GM21737 (cell line): ENCODE measurements at regions not wholly inside any gene's neighbourhood (a gene's known extent, or its start where the extent isn't known, plus 50 kb on each side); places are given as distances from the start of the nearest gene placed in this dataset.
"Not testable (repeated sequence)": the region's sequence is repeated elsewhere in the genome, so short reads cannot be mapped to it uniquely, and the experiment has no call there.

Source experiments
- ATAC-seq: cut with Tn5 transposase; IDR thresholded peaks from one replicate; pipeline ENCODE4 v1.9.1; 2021; ENCODE audit warnings: mild to moderate bottlenecking, moderate library complexity; ENCODE audit not compliant: unreplicated experiment

- no peak for ATAC-seq
Measured at GRCh38 chr9:15047028-15047551, 136.9 kb upstream of the FREM1 start.

- no peak for ATAC-seq
Measured at GRCh38 chr9:15033316-15033715, 123.1 kb upstream of the FREM1 start.

DNA sequence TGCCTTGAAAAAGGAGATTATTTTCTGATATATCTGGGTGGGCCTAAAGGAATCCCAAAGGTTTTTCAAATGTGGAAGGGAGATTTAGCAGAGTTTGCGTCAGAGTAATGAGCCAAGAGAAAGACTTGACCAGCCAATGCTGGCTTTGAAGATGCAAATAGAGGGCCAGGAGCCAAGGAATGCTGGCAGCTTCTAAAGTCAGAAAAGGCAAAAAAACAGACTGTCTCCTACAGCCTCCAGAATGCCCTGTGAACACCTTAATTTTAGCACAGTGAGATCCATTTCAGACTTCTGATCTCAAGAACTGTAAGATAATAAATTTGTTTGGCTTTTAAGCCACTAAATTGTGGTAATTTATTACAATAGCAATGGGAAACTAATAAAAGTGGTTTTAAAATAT is 122.6 kb upstream of the FREM1 start:
- no peak for ATAC-seq

- no peak for ATAC-seq
Measured at GRCh38 chr9:15021146-15021545, 110.9 kb upstream of the FREM1 start.

DNA sequence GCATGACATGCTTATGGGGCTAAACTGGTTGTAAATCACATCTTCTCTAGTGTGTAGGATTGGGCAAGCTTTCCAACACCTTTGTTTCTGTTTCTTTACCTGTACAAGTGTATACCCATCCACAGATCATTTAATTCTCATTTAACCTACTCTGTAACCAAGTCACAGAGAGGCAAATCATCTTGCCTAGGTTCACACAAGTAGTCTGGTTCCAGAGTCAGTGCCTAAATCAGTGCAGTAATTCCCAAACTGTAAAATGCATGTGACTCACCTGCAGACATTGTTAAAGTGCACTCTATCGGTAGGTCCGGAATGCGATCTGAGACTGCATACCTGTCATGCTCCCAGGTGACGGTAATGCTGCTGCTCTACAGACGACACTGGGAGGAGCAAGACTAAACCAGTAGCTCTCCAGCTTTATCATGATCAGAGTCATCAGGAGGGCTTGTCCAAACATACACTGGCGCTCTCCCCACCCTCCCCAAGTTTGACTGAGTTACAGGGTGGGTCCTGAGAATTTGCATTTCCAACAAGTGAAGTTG is 107.9 kb upstream of the FREM1 start:
- ATAC-seq, result no peak

GRCh38 chr9:15010581-15010980 is 100.4 kb upstream of the FREM1 start:
- no peak for ATAC-seq

GRCh38 chr9:15007698-15008097 is 97.5 kb upstream of the FREM1 start:
- no peak for ATAC-seq

DNA sequence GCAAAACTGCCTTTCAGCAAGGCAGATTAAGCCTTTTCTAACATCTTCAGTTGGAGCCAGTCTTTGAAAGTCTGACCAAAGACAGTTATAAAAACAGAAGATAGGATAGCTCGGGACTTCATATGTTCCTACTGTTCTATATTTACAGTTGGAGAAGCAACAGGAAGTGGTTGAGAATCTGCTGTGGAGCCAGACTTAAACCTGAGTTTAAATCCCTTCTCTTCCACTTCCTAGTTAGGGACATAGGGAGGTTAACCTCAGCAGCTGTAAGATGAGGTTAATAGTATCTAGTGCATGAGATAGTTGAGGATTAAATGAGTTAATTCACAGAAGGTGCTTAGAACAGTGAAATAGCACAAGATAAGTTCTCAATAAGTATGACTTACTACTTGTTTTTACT is 84.5 kb upstream of the FREM1 start:
- ATAC-seq, result no peak

DNA sequence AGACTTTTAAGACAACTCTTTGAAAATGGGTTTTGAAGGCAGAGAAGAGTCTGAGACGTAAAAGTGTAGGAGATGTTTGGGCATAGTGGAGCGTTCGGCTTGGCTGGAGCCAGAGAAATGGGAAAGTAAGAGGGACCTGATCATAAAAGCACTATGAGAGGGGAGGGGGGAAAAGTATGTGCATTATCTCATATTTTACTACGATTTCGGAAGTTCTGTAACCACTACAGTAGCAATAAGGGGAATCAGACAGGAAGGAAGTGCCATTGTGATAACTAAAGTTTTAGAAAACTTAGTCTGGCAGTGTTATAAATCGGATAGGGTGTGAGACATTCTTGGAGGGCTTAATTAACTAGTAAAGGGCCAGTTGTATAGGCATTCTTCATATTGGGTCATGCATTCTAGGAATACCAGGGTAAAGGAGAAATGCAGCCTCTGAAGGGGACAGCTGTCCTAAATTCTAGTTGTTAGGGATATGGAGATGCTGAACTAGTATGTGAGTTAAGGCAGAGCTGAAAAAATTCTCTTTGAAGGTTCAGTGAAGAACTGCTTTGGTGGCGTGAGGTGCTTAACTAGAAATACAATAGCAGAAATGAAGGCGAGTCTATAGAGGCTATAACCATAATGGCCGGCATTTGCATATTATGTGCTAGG is 83.8 kb upstream of the FREM1 start:
- no peak for ATAC-seq

GRCh38 chr9:14993061-14993800 is 83.0 kb upstream of the FREM1 start:
- no peak for ATAC-seq

GRCh38 chr9:14992516-14992915 is 82.3 kb upstream of the FREM1 start:
- ATAC-seq, result no peak

DNA sequence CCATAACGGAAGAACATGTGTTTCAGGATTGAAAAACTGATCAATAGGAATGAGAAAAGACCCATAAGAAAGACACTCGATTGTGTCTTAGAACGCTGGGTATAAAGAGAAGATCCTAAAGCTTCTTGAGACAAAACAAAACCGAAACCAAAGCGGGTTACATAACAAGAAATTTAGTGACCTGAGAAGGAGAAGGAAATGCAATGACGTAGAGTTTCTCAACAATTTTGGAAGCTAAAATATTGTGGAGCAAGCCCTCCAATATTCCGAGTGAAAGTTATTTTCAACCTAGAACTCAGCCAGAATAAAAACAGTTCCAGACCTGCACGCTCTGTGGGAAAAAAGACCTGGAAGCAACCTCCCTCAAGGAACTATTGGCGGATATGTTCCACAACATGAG is 81.9 kb upstream of the FREM1 start:
- ATAC-seq, result no peak

- not testable (repeated sequence) for ATAC-seq
Measured at GRCh38 chr9:14990647-14991046, 80.4 kb upstream of the FREM1 start.

DNA sequence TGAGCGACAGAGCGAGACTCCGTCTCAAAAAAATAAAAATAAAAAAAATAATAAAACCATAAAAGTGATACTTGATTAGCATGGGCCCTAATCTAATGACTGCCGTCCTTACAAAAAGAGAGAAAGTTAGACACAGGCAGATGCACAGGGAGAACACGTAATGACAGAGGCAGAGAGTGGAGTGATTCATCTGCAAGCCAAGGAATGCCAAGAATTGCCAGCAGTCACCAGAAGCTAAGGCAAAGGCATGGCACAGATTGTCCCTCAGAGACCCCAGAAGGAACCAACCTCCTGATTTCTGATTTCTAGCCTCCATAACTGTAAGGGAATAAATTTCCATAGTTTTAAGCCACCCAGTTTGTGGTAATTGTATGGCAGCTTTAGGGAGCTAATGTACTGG is 79.6 kb upstream of the FREM1 start:
- no peak for ATAC-seq

- not testable (repeated sequence) for ATAC-seq
Measured at GRCh38 chr9:14989336-14989735, 79.1 kb upstream of the FREM1 start.

DNA sequence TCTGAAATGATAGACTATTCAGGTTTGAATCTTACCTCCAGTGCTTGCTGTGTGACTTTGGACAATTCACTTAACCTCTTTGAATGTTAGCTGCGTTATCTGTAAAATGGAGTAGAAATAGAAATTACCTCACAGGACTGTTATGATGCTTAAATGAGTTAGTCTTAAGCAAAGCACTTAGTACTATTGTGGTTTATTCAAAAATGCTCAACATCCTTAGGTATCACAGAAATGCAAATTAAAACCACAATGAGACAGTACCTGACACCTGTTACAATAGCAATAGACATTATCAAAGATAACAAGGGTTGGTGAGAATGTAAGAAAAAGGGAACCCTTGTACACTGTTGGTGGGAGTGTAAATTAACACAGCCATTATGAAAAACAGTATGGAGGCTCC is 77.6 kb upstream of the FREM1 start:
- ATAC-seq, result no peak

- ATAC-seq, result no peak
Measured at GRCh38 chr9:14985419-14985818, 75.2 kb upstream of the FREM1 start.

DNA sequence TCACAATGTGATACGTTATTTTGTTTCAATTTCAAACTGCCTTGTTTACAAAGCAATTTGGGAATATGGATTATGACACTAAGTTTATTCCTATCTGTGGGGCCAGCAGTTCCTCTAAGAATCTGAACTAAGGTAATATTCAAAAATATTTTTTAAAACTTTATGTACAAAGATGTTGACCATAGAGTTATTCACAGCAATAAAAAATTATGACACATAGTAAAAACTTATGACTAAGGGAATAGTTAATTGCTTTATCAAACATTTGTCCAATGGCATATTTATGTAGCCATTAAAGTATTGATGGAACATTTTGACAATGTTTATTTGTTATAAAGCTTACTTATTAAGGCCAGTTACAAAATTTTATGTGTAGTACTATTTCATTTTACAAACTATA is 73.4 kb upstream of the FREM1 start:
- ATAC-seq, result no peak

GRCh38 chr9:14981291-14981950 is 71.2 kb upstream of the FREM1 start:
- no peak for ATAC-seq

- no peak for ATAC-seq
Measured at GRCh38 chr9:14978022-14979000, 68.1 kb upstream of the FREM1 start.
